GM12864 (cell line): ENCODE measurements at regions not wholly inside any gene's neighbourhood (a gene's known extent, or its start where the extent isn't known, plus 50 kb on each side); places are given as distances from the start of the nearest gene placed in this dataset.
A peak's percentile ranks its signal among the peaks of the same experiment; 100 is the strongest.

Experiments used
- DNase-seq: peaks from one replicate; pipeline ENCODE4 v3.0.0-alpha.2; 2011; ENCODE audit warnings: low read depth
- H3K4me3 ChIP-seq: 2 replicates; pipeline ENCODE4 v1.5.1; 2011; ENCODE audit warnings: mild to moderate bottlenecking, low read depth, low read length, control low read depth
- TF ChIP-seq, protein P1 (sequence below): IDR thresholded peaks from 2 replicates; pipeline ENCODE4 v1.5.1; 2011; ENCODE audit warnings: low read depth, mild to moderate bottlenecking, moderate library complexity, low read length, control low read depth, inconsistent platforms; ENCODE audit errors: missing control alignments

DNA sequence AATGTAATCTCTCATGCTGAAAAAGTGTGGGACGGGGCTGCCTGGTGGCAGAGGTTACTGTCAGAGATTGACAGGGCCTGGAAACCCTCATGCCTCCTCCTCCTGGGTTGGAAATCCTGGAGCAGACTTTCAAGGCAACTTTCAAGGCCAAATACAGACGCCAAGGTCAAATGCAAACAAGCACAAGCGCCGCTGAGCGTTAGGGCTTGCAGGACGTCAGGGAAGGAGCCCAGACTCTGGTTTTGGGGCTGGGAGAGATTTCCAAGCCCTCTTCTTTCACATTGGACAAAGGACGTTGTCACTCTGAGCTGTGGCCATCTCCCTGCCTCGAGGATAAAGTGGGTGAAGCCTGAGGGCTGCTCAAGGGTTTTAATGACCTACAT is 120.1 kb downstream of the TWIST2 start:
- TF ChIP-seq, protein P1, sequence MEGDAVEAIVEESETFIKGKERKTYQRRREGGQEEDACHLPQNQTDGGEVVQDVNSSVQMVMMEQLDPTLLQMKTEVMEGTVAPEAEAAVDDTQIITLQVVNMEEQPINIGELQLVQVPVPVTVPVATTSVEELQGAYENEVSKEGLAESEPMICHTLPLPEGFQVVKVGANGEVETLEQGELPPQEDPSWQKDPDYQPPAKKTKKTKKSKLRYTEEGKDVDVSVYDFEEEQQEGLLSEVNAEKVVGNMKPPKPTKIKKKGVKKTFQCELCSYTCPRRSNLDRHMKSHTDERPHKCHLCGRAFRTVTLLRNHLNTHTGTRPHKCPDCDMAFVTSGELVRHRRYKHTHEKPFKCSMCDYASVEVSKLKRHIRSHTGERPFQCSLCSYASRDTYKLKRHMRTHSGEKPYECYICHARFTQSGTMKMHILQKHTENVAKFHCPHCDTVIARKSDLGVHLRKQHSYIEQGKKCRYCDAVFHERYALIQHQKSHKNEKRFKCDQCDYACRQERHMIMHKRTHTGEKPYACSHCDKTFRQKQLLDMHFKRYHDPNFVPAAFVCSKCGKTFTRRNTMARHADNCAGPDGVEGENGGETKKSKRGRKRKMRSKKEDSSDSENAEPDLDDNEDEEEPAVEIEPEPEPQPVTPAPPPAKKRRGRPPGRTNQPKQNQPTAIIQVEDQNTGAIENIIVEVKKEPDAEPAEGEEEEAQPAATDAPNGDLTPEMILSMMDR = no peak
- H3K4me3 ChIP-seq = no peak overlapping the region
- no peak for DNase-seq

DNA sequence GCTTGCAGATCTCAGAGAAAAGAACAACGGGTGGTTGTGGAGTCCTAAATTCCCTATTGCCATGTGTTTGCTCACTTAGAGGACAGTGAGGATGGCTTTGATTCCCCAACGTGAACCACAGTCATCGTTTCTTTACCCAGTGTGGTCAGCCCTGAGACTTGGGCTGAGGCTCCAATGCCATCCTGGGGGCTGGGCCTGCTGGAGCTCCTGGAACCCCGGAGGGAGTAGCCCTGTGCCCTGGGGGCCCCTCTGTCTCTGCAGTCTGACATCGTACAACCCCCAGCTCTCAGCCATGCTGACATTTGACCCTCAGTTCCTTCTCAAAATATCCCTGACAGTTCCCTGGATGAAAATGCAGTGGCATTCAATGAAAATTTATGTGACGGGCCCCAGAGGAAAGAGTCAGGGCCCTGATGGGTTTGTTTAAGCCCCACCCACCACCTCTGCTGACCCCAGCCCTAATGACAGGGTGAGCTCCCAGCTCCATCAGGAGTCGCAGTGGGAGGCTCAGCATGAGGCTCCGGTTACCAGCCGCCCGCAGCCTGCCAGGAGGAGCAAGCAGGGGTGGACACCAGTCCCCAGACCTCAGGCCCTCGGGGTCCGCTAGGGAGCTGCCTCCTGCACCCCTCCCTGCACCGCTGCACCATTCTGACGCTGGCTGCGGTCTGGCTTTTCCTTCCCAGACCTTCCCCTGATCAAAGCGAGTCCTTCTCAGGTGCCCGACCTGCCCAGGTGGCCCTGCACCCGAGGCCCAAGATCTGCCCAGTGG is 120.9 kb downstream of the TWIST2 start:
- TF ChIP-seq, protein P1 = no peak
- H3K4me3 ChIP-seq = no peak overlapping the region
- no peak for DNase-seq

DNA sequence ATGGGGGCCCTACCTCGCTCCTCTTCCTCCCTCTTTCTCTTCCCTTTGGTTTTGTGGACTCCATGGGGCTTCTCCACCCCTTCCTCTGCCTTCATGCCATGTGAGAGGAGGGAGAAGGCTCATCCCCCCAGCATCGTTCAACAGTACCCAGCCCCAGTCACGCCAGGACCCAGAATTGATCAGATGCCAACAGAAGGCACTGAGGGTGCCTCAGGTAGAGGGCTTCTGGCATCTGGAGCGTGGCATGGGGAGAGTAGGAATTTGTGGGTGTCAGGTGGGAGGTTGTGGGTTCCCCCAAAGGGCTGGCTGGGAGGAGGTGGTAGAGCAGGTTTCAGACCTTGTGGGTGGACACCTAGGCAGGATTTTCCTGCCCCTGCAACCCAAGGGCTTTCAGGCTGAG is 122.0 kb downstream of the TWIST2 start:
- H3K4me3 ChIP-seq = no peak overlapping the region
- no peak for DNase-seq
- TF ChIP-seq, protein P1 = no peak

DNA sequence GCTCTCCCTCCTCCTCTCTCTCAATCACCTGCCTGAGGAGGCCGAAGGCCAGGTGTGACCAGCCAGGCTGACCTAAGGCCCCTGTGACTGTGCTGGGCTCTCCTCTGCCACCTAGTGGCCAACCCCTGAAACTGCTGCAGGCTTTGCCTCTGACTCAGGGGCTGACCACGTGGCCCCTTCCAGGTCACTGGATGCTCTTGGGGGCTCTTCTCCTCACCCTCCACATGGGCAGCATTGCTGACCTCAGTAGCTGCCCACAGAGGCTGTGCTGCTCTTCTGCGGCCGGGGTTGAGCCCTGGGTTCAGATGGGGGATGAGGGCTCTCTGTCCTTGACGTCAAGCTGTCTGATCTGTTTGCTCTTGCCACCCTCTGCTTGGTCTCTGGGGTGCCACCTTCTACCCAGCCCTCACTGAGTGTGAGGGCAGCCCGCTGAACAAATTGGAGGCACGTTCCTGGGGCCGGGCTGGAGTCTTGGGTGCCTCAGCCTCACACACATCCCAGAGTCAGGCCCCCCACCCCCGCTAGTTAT is 122.7 kb downstream of the TWIST2 start:
- TF ChIP-seq, protein P1 = peak; percentile 100
- no peak for DNase-seq
- no peak overlapping the region for H3K4me3 ChIP-seq

DNA sequence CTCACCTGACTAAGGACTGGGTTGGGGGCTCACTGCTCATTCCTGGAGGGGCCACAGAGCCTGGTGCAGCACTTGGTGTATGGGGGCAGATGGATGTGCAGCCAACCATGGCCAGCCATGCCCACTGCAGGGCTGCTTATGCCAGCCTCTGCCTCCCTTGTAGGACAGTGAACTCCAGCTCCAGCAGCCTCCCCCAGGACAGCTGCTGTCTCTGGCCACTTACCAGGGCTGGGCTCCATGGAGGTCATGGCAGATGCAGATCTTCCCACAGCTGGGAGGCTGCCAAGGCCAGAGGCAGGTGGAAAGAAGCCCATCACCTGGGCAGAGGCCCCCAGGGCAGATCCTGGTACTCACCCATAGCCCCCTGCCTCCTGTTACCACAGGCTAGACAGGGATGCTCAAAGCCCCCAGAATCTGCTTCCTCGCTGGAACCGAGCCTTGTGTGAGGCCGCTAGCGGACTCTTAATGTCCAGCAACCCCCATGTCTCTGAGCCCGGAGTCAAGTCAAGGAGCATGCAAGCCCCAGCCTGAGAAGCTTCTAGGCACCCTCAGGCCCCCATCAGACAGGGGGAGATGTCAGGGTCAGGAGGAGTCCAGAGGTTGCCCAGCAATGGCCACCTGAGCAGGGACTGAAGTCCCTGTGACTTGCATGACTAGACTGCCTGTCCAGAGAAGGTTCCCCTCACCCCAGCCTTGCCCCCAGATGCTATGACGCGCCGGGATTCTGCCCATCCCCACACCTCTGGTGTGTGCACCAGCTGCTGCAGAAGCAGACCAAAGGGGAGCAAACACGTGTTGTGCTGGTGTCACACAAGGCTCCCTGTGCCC is 123.6 kb downstream of the TWIST2 start:
- no peak overlapping the region for H3K4me3 ChIP-seq
- TF ChIP-seq, protein P1 = no peak
- no peak for DNase-seq

DNA sequence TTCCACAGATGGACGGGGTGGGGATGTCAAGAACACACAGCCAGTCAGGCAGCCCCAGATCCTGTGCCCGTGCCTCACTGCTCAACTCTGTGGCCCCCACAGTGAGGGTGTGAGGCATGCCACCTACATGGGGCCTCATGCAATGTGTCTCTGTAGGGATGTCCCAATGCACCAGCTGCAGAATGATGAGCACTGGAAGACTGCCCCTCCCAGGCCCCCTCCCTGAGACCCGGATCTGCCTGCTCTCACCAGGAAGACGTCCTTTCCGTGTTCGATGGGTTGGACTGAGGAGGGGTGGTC is 124.2 kb downstream of the TWIST2 start:
- DNase-seq = no peak
- TF ChIP-seq, protein P1 = no peak
- H3K4me3 ChIP-seq = no peak overlapping the region
